Pons (tissue), 1 donor: ENCODE measurements at regions not wholly inside any gene's neighbourhood (a gene's known extent, or its start where the extent isn't known, plus 50 kb on each side); places are given as distances from the start of the nearest gene placed in this dataset.
"Not testable (repeated sequence)": the region's sequence is repeated elsewhere in the genome, so short reads cannot be mapped to it uniquely, and the experiment has no call there.

Source experiments
- DNase-seq: peaks from one replicate; pipeline ENCODE4 v3.0.0-alpha.2; 2016; ENCODE audit warnings: low spot score

DNA sequence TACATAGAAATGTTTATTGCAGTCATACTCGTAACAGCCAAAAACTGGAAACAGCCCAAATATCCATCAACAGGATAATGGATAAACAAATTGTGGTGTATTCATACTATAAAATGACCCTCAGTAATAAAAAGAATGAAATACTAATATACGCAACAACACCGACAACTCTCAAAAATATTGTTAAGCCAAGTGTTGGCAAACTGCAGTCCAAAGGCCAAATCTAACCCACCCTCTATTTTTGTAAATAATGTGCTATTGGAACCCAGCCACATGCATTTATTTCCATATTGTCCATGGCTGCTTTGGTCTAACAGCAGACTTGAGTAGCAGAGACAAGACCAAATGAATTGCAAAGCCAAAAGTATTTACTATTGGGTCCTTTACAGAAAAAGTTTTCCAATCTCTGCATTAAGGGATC, 151.0 kb downstream of the MREG start:
- no peak for DNase-seq

DNA sequence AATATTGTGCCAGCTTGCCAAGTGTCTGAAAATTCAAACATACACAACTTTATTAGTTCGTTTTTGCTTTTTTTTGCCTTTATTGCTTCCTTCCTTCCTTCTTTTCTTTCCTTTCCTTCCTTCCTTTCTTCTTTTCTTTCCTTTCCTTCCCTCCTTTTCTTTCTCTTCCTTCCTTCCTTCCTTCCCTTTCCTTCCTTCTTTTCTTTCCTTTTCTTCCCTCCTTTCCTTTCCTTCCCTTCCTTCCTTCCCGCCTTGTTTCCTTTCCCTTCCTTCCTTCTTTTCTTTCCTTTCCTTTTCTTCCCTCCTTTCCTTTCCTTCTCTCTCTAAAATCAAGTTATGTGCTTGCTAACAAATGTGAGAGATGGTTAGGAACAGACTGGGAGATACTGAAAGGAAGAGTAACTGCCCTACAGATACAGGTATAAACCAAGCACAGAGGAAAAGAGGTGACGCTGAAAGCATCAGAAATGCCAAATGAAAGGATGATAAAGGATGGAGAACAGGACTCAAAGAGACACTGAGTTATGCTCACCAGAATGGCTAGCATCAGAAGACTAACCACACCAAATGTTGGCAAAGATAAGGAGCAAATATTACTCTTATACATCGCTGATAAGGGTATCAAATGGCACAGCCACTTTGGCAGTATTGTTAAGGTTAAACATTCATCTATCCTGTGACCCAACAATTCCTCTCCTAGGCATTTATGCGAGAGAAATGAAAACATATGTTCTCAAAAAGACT, 151.6 kb downstream of the MREG start:
- DNase-seq, result no peak

DNA sequence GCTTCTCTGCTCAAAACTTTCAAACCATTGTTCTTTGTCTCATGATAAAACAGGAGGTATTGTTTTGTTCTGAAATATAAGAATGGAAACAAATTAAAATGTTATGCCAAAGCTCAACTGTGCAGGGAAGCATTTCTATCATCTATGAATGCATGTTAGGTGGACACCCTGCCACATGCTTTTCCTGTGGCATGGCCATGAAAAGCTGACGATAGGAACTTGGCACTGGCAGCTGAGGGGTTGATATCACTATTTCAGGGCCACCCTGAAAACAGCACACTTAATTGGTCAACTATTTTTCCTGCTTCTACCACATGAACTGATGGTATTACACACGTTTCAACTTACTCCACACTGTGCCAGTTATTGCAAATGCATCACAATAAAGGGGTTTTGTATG, 157.3 kb downstream of the MREG start:
- no peak for DNase-seq

DNA sequence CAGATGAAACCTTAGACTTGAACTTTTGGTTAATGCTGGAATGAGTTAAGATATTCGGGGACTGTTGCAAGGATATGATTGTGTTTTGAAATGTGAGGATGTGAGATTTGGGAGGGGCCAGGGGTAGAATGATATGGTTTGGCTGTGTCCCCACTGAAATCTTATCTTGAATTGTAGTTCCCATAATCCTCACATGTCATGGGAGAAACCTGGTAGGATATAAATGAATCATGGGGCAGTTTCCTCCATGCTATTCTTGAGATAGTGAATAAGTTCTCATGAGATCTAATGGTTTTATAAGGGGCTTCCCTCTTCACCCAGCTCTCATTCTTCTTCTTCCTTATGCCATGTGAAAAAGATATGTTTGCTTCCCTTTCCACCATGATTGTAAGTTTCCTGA, 158.0 kb downstream of the MREG start:
- not testable (repeated sequence) for DNase-seq

DNA sequence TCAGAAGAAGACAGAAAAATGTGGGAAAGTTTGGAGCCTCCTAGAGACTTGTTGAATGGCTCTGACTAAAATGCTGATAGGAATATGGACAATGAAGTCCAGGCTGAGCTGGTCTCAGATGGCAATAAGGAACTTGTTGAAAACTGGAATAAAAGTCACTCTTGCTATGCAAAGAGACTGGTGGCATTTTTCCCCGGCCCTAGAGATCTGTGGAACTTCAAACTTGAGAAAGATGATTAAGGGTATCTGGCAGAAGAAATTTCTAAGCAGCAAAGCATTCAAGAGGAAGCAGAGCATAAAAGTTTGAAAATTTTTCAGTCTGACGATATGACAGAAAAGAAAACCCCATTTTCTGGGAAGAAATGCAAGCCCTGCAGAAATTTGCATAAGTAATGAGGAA, 159.3 kb downstream of the MREG start:
- DNase-seq, result no peak

DNA sequence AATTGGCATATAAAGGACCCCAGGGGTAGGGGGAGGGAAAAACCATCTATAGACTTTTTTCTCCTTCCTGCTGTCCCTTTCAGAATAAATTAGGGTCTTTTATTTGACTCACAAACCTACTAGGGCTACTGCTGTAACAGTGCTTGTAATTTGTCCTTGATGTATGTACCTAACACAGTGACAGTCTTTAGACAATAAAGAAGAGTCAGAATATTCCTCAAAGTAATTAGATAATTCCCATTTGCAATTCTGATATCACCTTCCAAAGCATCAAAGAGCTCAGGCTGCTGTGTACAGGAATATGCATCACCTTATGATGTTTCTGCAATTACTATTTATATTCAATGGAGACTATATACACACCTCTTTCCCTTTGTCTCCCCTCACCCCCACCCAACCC, 161.7 kb downstream of the MREG start:
- no peak for DNase-seq

DNA sequence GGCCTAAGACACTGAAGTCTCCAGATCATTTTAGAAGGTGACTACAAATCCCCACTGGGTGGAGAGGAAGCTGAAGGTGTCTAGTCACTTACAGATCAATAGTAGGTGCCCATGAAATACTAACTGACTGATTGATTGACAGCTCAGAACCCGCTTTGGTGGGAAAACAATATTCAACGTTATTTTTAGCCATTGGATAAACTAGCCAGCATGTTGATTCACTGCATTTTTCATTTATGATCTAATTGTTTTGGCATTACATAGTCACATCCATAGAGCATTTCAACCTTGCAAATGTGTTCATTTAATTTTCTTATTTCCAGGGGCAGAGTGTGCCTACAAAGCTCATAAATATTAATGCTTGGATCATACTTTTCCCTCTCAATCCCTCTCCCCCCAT, 162.3 kb downstream of the MREG start:
- no peak for DNase-seq

DNA sequence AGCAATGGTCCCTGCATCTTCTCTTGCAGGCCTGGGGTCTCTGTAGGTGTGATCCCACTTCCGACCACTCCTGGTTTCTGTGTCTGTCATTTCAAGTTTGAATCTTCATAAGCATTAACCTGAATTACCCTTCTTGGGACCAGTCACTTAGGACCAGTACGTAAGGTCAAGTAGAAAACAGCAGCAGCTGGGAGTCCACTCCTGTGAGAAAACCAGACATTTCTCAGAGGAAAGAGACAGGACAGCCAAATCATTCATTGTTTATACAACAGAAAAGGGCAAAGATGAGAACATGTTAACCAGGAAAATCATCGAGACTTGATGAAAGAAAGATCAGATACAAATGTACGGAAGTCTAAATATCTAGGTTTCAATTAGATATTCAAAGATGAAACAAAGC, 163.0 kb downstream of the MREG start:
- no peak for DNase-seq

DNA sequence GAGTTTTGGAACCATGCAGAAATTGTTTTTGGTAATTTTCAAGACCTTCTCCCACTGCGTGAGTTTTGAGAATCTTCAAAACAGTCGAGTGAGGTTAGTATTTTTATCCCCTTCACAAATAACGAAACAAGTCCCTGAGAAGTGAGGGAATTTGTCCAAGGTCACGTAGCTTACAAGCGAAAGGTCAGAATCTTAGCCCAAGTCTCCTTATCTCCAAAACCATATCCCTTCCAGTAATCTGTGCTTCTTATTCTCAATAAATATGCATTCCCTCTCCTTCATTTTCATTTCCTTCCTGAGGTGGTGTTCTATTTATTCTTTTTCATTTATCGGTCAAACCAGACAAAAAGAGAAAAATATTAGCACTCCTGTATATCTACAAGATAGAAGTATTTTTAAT, 163.6 kb downstream of the MREG start:
- DNase-seq, result no peak

DNA sequence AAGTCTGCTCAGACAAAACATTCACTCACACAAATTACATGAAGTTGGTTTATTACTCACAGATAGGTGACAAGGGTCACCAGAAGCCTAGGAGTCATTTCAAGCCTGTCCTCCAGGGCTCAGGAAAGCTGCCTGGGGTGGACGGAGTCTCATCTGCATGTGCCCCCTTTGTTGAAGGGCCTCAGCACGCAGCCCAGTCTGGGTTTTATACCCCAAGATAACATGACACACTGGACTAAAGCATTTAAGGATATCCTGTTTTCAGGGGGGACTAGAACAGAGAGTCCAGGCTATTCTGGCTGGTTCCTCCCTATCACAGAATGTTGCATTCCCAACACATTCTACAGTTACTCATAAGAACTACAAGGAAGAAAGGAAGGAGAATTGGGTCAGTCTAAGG, 164.7 kb downstream of the MREG start:
- DNase-seq, result no peak

DNA sequence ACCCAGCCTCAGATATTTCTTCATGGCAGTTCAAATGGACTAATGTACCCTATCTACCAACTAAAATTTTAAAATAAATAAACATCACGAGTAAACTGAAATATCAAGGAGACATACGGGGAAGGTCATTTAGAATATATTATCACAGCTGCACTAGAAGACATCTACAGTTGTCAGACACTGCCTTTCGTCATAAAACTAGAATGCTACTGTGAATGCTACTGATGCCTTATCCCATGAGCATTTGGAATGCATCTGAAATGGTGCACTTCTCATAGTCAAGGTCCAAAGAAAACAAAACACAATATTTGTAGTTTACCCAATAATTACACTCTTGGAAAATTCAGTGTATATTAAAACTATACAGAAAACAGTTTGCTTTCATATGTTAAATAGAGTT, 165.2 kb downstream of the MREG start:
- DNase-seq, result no peak

DNA sequence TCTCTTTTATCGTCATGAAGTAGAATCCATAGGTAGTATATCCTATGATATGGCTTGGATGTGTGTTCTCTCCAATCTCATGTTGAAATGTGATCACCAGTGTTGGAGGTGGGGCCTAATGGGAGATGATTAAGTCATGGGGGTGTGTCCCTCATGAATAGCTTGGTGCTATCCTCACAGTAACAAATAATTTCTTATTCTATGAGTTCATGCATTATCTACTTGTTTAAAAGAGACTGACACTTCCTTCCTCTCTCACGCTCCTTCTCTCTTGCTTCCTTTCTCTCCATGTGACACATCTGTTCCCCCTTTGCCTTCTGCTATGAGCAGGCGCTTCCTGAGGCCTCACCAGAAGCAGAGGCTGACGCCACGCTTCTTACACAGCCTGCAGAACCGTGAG, 165.6 kb downstream of the MREG start:
- DNase-seq, result no peak

DNA sequence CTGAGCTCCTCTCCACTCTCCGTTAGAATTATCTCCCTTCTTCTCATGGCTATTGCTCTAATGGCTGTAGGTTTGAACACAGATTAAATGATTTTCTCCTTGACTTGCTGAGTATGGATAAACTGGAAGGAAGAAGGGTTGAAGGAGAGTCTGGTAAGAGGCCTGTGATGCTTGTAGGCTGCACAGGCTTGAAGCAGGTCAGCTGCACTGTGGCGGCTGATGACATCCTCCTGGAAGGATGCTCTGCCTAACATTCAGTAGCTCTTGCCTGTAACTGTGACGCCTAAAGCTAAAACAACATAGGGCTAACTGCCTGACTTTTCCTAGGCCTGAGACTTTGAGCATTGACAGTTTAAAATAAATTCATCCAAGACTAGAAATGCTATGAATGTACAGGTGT, 166.3 kb downstream of the MREG start:
- no peak for DNase-seq

DNA sequence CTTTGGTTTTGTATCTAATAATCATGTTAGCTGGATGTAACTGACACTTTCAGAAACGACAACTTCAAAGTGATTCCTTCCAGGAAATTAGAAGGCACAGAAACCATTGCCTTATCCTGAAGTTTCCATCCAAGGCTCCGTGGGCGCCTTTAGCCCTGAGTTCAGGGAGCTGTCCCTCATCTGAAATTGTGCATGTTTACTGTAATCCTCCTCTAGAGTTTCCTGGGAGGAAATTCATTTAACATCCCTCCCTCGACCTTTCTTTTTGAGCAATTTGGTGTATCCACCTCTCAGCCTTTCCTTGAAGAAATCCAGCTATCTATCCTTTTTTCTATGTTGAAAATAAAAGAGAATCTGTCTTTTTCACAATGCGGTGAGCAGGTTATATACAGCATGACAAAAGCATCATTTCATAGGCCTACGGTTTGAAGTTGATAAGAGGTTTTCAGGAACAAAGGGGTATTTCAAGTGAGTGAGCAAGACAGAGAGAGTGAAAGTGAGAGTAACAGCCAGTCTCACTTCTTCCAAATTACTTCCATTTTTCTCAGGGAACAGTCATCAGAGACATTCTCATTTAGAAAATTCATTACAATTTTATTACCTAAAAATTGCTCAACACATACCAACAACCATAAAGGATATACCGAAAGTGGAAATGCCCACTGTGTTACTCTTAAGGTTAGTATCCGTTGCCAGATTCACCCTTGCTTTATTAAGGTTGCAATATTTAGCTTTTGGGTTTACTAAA, 167.3 kb downstream of the MREG start:
- peak; percentile 23 for DNase-seq

DNA sequence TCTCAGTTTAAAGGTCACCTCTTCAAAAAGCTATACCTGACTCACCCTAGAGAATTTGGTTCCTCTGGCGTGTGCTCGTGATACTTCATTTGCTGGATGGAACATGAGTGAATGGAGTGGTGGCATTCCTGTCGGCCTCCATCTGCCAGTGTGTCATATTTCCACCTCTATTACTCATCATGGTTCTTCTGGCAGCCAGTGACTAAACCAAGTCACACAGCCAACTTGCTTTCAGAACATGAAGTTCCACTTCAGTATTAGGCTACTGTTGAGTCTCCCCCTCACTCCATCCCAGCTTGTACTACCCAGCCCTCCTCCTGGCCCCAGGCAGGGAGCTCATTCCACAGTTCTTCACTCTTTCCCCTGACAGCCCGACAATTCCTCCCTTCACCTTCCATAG, 169.8 kb downstream of the MREG start:
- no peak for DNase-seq

DNA sequence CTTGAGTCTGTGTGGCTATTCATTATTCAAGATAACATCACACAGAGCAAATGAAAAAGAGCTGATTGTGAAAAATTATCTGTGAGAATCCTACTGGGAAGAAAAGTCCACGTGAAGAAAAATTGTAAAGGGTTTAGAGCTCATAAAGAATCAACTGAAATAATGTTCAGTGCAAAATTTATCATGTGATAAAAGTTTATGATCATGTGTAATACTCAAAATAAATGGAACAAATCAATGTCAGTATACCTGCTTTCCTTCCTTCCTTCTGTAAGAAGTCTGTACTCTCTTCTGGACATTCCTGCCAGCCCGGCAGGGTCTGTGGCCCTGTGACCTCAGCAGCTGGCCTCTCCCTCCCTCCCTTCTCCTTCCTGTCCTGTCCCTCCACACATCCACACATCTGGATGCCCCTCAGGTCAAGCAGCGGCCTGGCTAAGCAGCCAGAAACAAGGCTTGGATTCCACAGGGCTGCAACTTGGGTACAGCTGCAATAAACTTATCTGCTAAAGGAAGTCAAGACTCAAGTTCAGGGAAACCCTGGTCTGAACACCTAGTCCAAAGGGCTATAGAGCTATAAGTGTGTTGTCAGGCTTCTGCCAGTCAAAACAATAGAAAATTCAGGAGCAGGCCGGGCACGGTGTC, 172.1 kb downstream of the MREG start:
- DNase-seq, result no peak

DNA sequence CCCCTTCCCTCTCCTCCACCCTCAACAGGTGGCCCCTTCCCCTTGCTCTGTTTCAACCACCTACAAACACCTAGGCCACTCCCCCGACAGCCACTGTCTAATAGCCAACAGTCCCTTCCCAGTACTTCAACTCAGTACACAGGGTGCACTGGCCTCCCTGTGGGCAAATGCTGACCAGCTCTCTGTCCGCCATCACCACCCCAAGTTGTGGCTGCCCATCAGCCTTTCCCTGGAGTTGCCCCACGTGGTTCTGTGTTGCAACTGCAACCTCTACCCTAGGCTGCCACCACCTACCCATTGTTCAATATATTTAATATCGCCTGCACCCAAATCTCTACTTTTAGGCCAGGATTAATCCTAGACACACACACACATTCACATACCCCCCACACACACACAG, 173.5 kb downstream of the MREG start:
- no peak for DNase-seq

DNA sequence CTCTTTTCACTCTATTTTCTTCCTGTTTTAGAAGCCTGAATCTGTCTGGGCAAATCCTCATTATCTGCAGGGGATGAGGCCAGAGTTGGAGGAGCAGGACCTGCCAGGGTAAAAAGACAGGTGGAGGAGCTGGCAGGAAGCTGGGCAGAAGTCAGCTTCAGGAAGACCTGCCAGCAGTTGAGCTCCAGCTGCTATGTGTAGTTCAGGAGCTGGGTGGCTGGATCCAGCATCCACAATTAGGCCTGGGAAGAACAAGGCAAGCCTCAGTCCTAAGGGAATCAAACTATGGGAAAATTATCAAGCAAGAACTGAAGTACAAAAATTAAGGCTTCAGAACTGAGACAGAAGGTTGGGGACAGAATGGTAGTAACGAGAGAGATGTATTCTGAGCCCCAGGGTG, 174.0 kb downstream of the MREG start:
- DNase-seq, result no peak

DNA sequence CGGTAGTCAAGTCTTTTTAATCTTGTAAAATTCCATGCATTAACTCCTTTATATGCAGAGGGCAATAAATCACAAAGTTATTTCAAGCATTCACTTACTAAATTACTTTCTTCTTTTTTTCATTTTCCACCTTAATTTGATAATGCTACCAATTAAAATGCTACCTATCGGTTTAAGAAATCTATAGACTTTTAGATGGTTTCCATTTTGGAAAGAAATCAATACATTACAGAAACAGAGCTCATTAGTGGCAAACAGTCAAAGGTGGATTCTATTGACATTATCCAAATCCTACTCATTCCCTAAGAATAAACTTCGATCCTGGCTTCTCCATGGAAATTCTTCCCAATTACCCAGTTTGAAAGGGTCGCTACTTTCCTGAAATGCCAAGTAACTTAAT, 176.5 kb downstream of the MREG start:
- DNase-seq, result no peak

DNA sequence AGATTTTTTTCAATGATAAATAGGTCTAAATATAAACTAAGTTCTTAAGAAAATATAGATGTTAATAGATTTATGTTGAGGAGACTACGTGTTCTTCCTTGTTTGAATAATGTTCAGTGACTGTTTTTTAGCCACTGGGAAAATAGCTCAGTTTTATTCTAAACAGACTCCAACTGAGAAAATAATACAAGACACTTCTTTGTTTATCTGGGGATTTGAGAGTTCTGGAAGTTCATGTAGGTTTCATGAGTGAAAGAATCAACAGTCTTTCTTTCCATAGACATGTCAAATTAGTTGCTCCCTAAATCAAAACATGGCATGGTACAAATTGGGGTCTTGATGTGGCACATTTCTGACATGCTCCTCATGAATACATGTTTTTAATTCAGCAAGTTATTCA, 177.7 kb downstream of the MREG start:
- DNase-seq, result peak; percentile 66

DNA sequence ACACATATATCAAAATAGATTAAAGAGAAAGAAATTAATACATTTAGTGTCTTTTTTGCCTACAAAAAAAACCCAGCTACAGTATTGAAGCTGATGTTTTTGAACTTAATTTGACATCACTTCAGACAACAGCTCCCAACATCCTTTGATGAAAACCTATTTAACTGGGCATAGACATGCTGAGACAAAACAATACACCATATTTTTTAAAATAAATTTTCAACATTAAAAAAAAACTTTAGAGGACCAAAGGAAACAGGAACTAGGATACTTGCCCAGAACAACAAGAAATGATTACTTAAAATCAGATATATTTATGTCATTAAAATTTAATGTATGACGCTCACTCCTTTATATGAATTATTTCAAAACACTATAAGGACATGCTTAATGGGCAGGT, 178.1 kb downstream of the MREG start:
- no peak for DNase-seq

DNA sequence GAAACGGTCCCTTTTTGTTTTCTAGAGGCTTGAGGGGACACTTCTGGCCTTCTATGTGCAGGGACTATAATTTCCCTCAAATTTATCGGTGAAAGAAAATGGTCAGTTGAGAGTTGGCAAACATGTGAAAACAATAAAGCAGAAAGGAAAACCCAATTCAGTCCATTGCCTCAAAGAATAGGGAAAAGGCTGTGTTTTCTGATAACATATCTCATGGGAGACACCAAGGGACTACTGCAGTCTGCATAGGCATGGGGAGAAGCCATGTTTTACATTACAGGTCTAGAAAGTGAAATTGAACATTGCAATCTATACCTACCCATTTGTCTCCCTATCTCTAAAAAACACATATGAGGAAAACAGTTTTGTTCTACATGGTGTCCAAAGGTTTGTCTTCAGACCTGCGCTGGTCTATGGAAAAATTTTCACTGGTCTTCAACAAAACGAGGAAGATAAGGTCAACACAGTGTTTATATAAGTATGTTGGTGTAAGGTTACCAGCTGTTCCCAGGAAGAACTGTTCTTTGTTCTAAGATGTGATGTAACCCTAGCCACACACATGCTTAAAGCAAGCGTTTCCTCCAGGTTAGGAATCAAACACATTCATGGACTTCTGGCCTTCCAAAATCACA, 179.7 kb downstream of the MREG start:
- DNase-seq, result no peak

DNA sequence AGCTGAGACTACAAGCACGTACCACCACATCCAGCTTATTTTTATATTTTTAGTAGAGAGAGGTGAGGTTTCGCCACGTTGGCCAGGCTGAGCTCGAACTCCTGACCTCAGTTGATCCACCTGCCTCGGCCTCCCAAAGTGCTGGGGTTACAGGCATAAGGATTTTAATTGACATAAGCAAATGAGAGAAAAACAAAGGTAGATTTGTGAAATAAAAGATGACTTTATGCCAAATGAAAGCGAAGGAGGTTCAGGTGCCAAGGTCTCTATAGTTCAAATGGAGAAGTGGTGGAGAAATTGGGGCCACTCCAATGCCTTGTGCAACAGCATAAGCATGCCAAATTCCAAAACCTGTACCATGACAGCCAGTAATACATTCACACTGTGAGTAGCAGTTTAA, 180.6 kb downstream of the MREG start:
- no peak for DNase-seq
